HepG2 (cell line): ENCODE measurements at regions not wholly inside any gene's neighbourhood (a gene's known extent, or its start where the extent isn't known, plus 50 kb on each side); places are given as distances from the start of the nearest gene placed in this dataset.

Experiments
- BCL6 ChIP-seq: IDR thresholded peaks from 2 replicates; pipeline ENCODE4 v1.6.1; 2016; ENCODE audit warnings: missing genetic modification reagents, missing compliant biosample characterization
- CSRNP2 ChIP-seq: sonication (generic); formaldehyde crosslinking; conservative IDR thresholded peaks from 2 replicates; pipeline ENCODE4 v1.8.0; 2022; ENCODE audit warnings: low read depth, missing genetic modification reagents
- DMAP1 ChIP-seq: IDR thresholded peaks from 2 replicates; pipeline ENCODE4 v1.6.1; 2016
- ELF3 ChIP-seq: IDR thresholded peaks from 2 replicates; pipeline ENCODE4 v1.6.1; 2016; ENCODE audit warnings: missing genetic modification reagents, missing compliant biosample characterization
- FLYWCH1 ChIP-seq: sonication (generic); formaldehyde crosslinking; IDR thresholded peaks from 2 replicates; pipeline ENCODE4 v1.8.1; 2023; ENCODE audit warnings: mild to moderate bottlenecking, missing genetic modification reagents
- GABPB1 ChIP-seq: IDR thresholded peaks from 2 replicates; pipeline ENCODE4 v1.6.1; 2016; ENCODE audit warnings: mild to moderate bottlenecking, missing genetic modification reagents, moderate library complexity, missing compliant biosample characterization
- HHEX ChIP-seq: IDR thresholded peaks from 2 replicates; pipeline ENCODE4 v1.6.1; 2016; ENCODE audit warnings: control low read depth
- MIER2 ChIP-seq: IDR thresholded peaks from 2 replicates; pipeline ENCODE4 v1.6.1; 2016; ENCODE audit warnings: missing biosample characterization, missing genetic modification reagents
- NAIF1 ChIP-seq: sonication (generic); formaldehyde crosslinking; IDR thresholded peaks from 2 replicates; pipeline ENCODE4 v1.5.0; 2020; ENCODE audit warnings: mild to moderate bottlenecking, missing genetic modification reagents, borderline replicate concordance
- PHF21A ChIP-seq: sonication (generic); formaldehyde crosslinking; IDR thresholded peaks from 2 replicates; pipeline ENCODE4 v1.5.0; 2020; ENCODE audit warnings: mild to moderate bottlenecking, missing genetic modification reagents
- SAP130 ChIP-seq: IDR thresholded peaks from 2 replicates; pipeline ENCODE4 v1.6.1; 2016; ENCODE audit warnings: low read depth
- SMARCC2 ChIP-seq: fragments of 450-650 bp; IDR thresholded peaks from 2 replicates; pipeline ENCODE4 v1.6.1; 2017; ENCODE audit warnings: antibody characterized with exemption, mild to moderate bottlenecking
- U2AF2 ChIP-seq: fragments of 200-400 bp; formaldehyde crosslinking; IDR thresholded peaks from 2 replicates; pipeline ENCODE4 v1.6.1; 2017; ENCODE audit warnings: low read depth, mild to moderate bottlenecking, low read length
- WIZ ChIP-seq: sonication (generic); formaldehyde crosslinking; IDR thresholded peaks from 2 replicates; pipeline ENCODE4 v1.5.1; 2020; ENCODE audit warnings: mild to moderate bottlenecking, missing genetic modification reagents
- XBP1 ChIP-seq: sonication (generic); formaldehyde crosslinking; IDR thresholded peaks from 2 replicates; pipeline ENCODE4 v1.5.0; 2020; ENCODE audit warnings: missing genetic modification reagents
- ZBTB1 ChIP-seq: sonication (generic); formaldehyde crosslinking; IDR thresholded peaks from 2 replicates; pipeline ENCODE4 v1.4.0; 2020; ENCODE audit warnings: missing genetic modification reagents, borderline replicate concordance
- ZFP37 ChIP-seq: sonication (generic); formaldehyde crosslinking; IDR thresholded peaks from 2 replicates; pipeline ENCODE4 v1.4.0; 2020; ENCODE audit warnings: missing genetic modification reagents, borderline replicate concordance
- ZFP90 ChIP-seq: sonication (generic); formaldehyde crosslinking; IDR thresholded peaks from 2 replicates; pipeline ENCODE4 v1.8.0; 2022; ENCODE audit warnings: missing genetic modification reagents, mild to moderate bottlenecking, inconsistent platforms, borderline replicate concordance
- ZNF251 ChIP-seq: sonication (generic); formaldehyde crosslinking; IDR thresholded peaks from 2 replicates; pipeline ENCODE4 v1.9.0; 2021; ENCODE audit warnings: mild to moderate bottlenecking, missing genetic modification reagents
- ZNF441 ChIP-seq: sonication (generic); formaldehyde crosslinking; IDR thresholded peaks from 2 replicates; pipeline ENCODE4 v1.7.0; 2021; ENCODE audit warnings: missing genetic modification reagents, borderline replicate concordance
- TF ChIP-seq, protein P1 (sequence below): IDR thresholded peaks from 2 replicates; pipeline ENCODE4 v1.6.1; 2016; ENCODE audit warnings: missing biosample characterization, missing genetic modification reagents, low read depth
- TF ChIP-seq, protein P2 (sequence below), 2 experiments: IDR thresholded peaks; 2 replicates each; pipeline ENCODE4 v1.6.1; 2011 to 2012; ENCODE audit warnings: low read length in 2 of 2, borderline replicate concordance in 1 of 2, low read depth in 1 of 2, mild to moderate bottlenecking in 1 of 2, moderate library complexity in 1 of 2

DNA sequence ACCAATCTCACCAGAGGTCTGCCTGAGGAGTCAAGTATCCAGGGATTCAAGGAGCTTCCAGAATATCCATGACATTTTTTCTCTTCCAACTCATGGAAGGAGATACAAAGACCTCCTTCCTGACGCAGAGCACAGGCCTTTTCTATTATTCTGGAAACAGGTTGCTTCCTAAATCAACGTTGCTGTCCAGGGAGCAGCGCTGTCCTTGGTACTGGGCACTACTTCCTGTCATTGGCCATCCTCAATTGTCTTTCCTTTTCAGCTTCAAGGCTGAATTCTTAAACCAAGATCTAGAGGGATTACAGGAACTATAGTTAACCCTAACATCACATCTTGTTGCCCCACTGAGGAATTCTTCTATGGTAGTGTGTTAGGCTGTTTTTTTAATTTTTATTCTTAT, 50.4 kb upstream of the TBC1D21 start (continued):
- TF ChIP-seq BCL6 (CRISPR knock-in tag) (peak; percentile 44; the same call in 1 of the 2 replicates), HHEX (CRISPR knock-in tag) (no peak), ZFP37 (CRISPR knock-in tag) (peak; percentile 27; the same call in 1 of the 2 replicates), ZNF441 (CRISPR knock-in tag) (peak; percentile 31; the same call in 1 of the 2 replicates), PHF21A (CRISPR knock-in tag) (no peak), DMAP1 (CRISPR knock-in tag) (no peak), NAIF1 (CRISPR knock-in tag) (no peak), CSRNP2 (no peak), U2AF2 (no peak), GABPB1 (CRISPR knock-in tag) (peak; percentile 30; the same call in 1 of the 2 replicates), XBP1 (CRISPR knock-in tag) (no peak), ZFP90 (CRISPR knock-in tag) (no peak), ELF3 (CRISPR knock-in tag) (0 out of 2 replicates have a peak, but pooled peaks have one; percentile 19), ZBTB1 (0 out of 2 replicates have a peak, but pooled peaks have one; percentile 50), ZNF251 (no peak), WIZ (peak; percentile 61; the same call in 1 of the 2 replicates), SMARCC2 (no peak), MIER2 (peak; percentile 97), SAP130 (CRISPR knock-in tag) (peak; percentile 35; the same call in 1 of the 2 replicates), FLYWCH1 (CRISPR knock-in tag) (peak; percentile 55; the same call in 1 of the 2 replicates)
- TF ChIP-seq, protein P1, sequence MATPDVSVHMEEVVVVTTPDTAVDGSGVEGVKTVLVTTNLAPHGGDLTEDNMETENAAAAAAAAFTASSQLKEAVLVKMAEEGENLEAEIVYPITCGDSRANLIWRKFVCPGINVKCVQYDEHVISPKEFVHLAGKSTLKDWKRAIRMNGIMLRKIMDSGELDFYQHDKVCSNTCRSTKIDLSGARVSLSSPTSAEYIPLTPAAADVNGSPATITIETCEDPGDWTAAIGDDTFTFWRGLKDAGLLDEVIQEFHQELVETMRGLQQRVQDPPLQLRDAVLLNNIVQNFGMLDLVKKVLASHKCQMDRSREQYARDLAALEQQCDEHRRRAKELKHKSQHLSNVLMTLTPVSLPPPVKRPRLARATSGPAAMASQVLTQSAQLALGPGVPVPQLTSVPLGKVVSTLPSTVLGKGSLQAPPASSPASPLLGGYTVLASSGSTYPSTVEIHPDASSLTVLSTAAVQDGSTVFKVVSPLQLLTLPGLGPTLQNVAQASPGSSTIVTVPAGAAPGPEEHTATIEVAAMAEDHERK (CRISPR knock-in tag): no peak
- TF ChIP-seq, protein P2, sequence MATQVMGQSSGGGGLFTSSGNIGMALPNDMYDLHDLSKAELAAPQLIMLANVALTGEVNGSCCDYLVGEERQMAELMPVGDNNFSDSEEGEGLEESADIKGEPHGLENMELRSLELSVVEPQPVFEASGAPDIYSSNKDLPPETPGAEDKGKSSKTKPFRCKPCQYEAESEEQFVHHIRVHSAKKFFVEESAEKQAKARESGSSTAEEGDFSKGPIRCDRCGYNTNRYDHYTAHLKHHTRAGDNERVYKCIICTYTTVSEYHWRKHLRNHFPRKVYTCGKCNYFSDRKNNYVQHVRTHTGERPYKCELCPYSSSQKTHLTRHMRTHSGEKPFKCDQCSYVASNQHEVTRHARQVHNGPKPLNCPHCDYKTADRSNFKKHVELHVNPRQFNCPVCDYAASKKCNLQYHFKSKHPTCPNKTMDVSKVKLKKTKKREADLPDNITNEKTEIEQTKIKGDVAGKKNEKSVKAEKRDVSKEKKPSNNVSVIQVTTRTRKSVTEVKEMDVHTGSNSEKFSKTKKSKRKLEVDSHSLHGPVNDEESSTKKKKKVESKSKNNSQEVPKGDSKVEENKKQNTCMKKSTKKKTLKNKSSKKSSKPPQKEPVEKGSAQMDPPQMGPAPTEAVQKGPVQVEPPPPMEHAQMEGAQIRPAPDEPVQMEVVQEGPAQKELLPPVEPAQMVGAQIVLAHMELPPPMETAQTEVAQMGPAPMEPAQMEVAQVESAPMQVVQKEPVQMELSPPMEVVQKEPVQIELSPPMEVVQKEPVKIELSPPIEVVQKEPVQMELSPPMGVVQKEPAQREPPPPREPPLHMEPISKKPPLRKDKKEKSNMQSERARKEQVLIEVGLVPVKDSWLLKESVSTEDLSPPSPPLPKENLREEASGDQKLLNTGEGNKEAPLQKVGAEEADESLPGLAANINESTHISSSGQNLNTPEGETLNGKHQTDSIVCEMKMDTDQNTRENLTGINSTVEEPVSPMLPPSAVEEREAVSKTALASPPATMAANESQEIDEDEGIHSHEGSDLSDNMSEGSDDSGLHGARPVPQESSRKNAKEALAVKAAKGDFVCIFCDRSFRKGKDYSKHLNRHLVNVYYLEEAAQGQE (IDR thresholded peaks at IDR 0.05; ENCODE audit: borderline replicate concordance in 1 of 2, low read depth in 1 of 2, low read length in 2 of 2): peak; percentile 80 to 96
